Endothelial cell of umbilical vein (primary cell): ENCODE measurements at regions not wholly inside any gene's neighbourhood (a gene's known extent, or its start where the extent isn't known, plus 50 kb on each side); places are given as distances from the start of the nearest gene placed in this dataset.

Experiments used
- BruUV-seq: library from RNA; stranded (reverse); fragments of 400-500 nt; replicated peaks from 2 replicates; lab custom pipeline; 2021; lab: Mats Ljungman, UMichigan
- CTCF ChIA-PET: fragments of 300-600, 350-600 bp; sonication (Branson Sonifier 250); formaldehyde crosslinking; loops from one replicate; lab custom pipeline; 2021; ENCODE audit warnings: antibody characterized with exemption, inconsistent platforms; lab: Charles Lee
- POLR2A ChIA-PET: fragments of 300-600, 350-600 bp; sonication (Branson Sonifier 250); formaldehyde crosslinking; loops from one replicate; lab custom pipeline; 2021; ENCODE audit warnings: antibody characterized with exemption, inconsistent platforms; lab: Charles Lee
- DNase-seq: peaks from one replicate; pipeline ENCODE4 v3.0.0-alpha.2; 2011; ENCODE audit warnings: low read depth, low spot score
- FAIRE-seq: peaks from 2 replicates; lab custom pipeline; 2011; peaks lifted over from hg19 to GRCh38; lab: Jason Lieb, UNC
- H2AFZ ChIP-seq: 2 replicates; pipeline ENCODE4 v1.6.0; 2012; ENCODE audit warnings: low read depth, low read length, control low read depth, inconsistent platforms
- H3K27ac ChIP-seq: 2 replicates; pipeline ENCODE4 v1.5.1; 2011; ENCODE audit warnings: low read depth, mild to moderate bottlenecking, control low read depth, low read length, moderate library complexity; ENCODE audit not compliant: insufficient read depth
- H3K27me3 ChIP-seq, 2 experiments: 2 replicates each; pipeline versions ENCODE4 v1.6.0 to v1.6.1; 2011; ENCODE audit warnings: low read length in 2 of 2, mixed read lengths in 1 of 2; ENCODE audit not compliant: control insufficient read depth in 2 of 2, insufficient read depth in 2 of 2
- H3K36me3 ChIP-seq, 2 experiments: 2 replicates in 1 of 2; 3 replicates in 1 of 2; pipeline ENCODE4 v1.5.1; 2011; ENCODE audit warnings: low read length in 2 of 2, mild to moderate bottlenecking in 1 of 2, moderate library complexity in 1 of 2; ENCODE audit not compliant: control insufficient read depth in 2 of 2, insufficient read depth in 2 of 2; ENCODE audit errors: extremely low read depth in 1 of 2
- H3K4me1 ChIP-seq: 3 replicates; pipeline ENCODE4 v1.5.1; 2011; ENCODE audit warnings: mild to moderate bottlenecking, low read length; ENCODE audit not compliant: control insufficient read depth, insufficient read depth; ENCODE audit errors: extremely low read depth
- H3K4me2 ChIP-seq: 2 replicates; pipeline ENCODE4 v1.6.1; 2011; ENCODE audit warnings: low read length, control low read depth, mixed read lengths; ENCODE audit not compliant: insufficient read depth
- H3K4me3 ChIP-seq, 3 experiments: fragments of 200-600 bp in 1 of 3; sonication (generic), shearing (Covaris generic) in 1 of 3; replicated peaks in 1 of 3; 2 replicates each; pipeline ENCODE4 v1.5.1; 2011 to 2016; ENCODE audit warnings: control low read depth in 3 of 3, low read length in 3 of 3, mild to moderate bottlenecking in 2 of 3, inconsistent platforms in 1 of 3, low read depth in 1 of 3, moderate library complexity in 1 of 3; ENCODE audit not compliant: insufficient read depth in 1 of 3
- H3K79me2 ChIP-seq: 2 replicates; pipeline ENCODE4 v1.6.0; 2012; ENCODE audit warnings: low read length, inconsistent platforms; ENCODE audit not compliant: control insufficient read depth, insufficient read depth
- H3K9ac ChIP-seq: replicated peaks from 2 replicates; pipeline ENCODE3; 2011; ENCODE audit warnings: low read length, control low read depth; ENCODE audit not compliant: insufficient read depth; ENCODE audit errors: extremely low read depth
- H3K9me1 ChIP-seq: replicated peaks from 3 replicates; pipeline ENCODE4 v1.6.0; 2011; ENCODE audit warnings: mild to moderate bottlenecking, low read length; ENCODE audit not compliant: control insufficient read depth, insufficient read depth; ENCODE audit errors: extremely low read depth
- H3K9me3 ChIP-seq: replicated peaks from 2 replicates; pipeline ENCODE4 v1.5.1; 2012; ENCODE audit warnings: low read length, inconsistent platforms; ENCODE audit not compliant: control insufficient read depth, insufficient read depth
- H4K20me1 ChIP-seq: replicated peaks from 2 replicates; pipeline ENCODE3; 2011; ENCODE audit warnings: mild to moderate bottlenecking, low read length; ENCODE audit not compliant: control insufficient read depth, insufficient read depth; ENCODE audit errors: extremely low read depth
- EZH2 ChIP-seq: IDR thresholded peaks from 2 replicates; pipeline ENCODE4 v1.6.1; 2012; ENCODE audit warnings: borderline replicate concordance, low read depth, mild to moderate bottlenecking, moderate library complexity, low read length, inconsistent platforms; ENCODE audit not compliant: severe bottlenecking
- FOS ChIP-seq: IDR thresholded peaks from 2 replicates; pipeline ENCODE4 v1.6.1; 2011; ENCODE audit warnings: mild to moderate bottlenecking, low read length, moderate library complexity, borderline replicate concordance; ENCODE audit not compliant: insufficient read depth
- GATA2 ChIP-seq: IDR thresholded peaks from 2 replicates; pipeline ENCODE4 v1.7.0; 2011; ENCODE audit warnings: low read depth, mild to moderate bottlenecking, moderate library complexity, mixed read lengths, low read length; ENCODE audit not compliant: insufficient read length, insufficient read depth
- JUN ChIP-seq: IDR thresholded peaks from 2 replicates; pipeline ENCODE4 v1.6.1; 2011; ENCODE audit warnings: borderline replicate concordance, low read depth; ENCODE audit not compliant: insufficient read length, insufficient read depth
- MAX ChIP-seq: IDR thresholded peaks from 2 replicates; pipeline ENCODE4 v1.6.1; 2011; ENCODE audit not compliant: insufficient read depth, insufficient read length
- MYC ChIP-seq: IDR thresholded peaks from one replicate; pipeline ENCODE4 v1.6.1; 2011; ENCODE audit warnings: mild to moderate bottlenecking, low read depth, low read length
- POLR2A ChIP-seq: IDR thresholded peaks from 2 replicates; pipeline ENCODE4 v1.6.1; 2012; ENCODE audit warnings: low read depth, mild to moderate bottlenecking, control low read depth, low read length
- POLR2AphosphoS5 ChIP-seq: IDR thresholded peaks from 2 replicates; pipeline ENCODE4 v1.6.1; 2012; ENCODE audit warnings: low read depth, mild to moderate bottlenecking, control low read depth, low read length, moderate library complexity; ENCODE audit not compliant: insufficient read depth
- dilution Hi-C: fragments of 300-500 bp; cut with MboI; formaldehyde crosslinking; loops from one replicate; pipeline ENCODE4 v1.15.0; 2019; ENCODE audit warnings: low sequenced_read_pairs; ENCODE audit not compliant: extremely low pct_ligation_motif_present
- intact Hi-C: fragments of 100-400 bp; cut with micrococcal nuclease; formaldehyde crosslinking; loops from one replicate; pipeline ENCODE4 v1.10.0; 2022
- TF ChIP-seq, protein P1 (sequence below), 2 donors: IDR thresholded peaks; 1 replicate in 1 of 2; 2 replicates in 1 of 2; pipeline ENCODE4 v1.5.1; 2011; ENCODE audit warnings: low read length in 2 of 2, mild to moderate bottlenecking in 2 of 2, moderate library complexity in 2 of 2, control low read depth in 1 of 2, inconsistent platforms in 1 of 2, low read depth in 1 of 2; ENCODE audit not compliant: insufficient read depth in 1 of 2; ENCODE audit errors: extremely low read depth in 1 of 2

DNA sequence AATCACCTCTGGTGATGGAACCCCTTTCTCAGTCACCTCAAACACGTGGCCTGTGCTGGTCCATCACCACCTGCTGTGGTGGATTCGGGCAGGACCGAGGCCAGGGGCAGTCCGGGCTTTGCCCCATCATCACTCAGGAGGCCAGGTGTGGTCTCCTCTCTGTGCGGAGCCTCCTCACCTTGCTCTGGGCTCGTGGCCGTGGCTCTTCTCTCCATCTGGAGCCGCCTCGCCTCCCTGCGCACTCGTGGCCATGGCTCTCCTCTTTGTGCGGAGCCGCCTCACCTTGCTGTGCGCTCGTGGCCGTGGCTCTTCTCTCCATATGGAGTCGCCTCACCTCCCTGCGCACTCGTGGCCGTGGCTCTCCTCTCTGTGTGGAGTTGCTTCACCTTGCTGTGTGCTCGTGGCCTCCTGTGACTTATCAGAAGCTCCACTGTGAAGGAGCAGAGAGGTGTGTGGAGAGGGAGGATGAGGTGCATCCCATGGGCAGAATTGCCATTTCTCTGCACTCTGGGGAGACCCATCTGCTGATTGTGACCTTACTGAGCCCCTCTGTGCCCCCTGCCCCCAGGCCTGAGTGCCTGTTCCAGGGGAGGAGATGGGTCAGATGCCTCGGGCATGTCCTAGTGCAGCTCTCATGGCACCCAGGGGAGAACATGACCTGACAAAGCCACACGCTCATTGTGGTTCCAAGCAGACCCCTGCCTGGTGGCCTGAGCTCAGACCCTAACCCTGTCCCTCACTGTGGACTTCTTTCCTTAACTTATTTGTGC is 276.6 kb upstream of the IRX2 start:
- Histone ChIP-seq H3K79me2 (no peaks in the 10 kb centered on the region), H3K4me1 (no peaks in the 10 kb centered on the region), H3K27ac (no peak overlapping the region), H3K9me1 (no peaks in the 10 kb centered on the region), H2AFZ (no peak overlapping the region), H3K36me3 (no peaks in the 10 kb centered on the region), H3K4me2 (no peak overlapping the region), H3K9ac (no peak overlapping the region), H4K20me1 (no peaks in the 10 kb centered on the region), H3K4me3 (no peak overlapping the region), H3K27me3 (no peaks in the 10 kb centered on the region), H3K9me3 (peaks cover 11% of the 10 kb centered on the region)
- DNase-seq = no peak
- ChIA-PET POLR2A (no interaction called here), CTCF (no interaction called here)
- BruUV-seq = no TSS peak
- intact Hi-C loops (no loop called here), dilution Hi-C loops (no loop called here)
- no peak for FAIRE-seq
- TF ChIP-seq GATA2 (no peak), POLR2AphosphoS5 (no peak), EZH2 (no peak), POLR2A (no peak), FOS (no peak), JUN (no peak), MYC (no peak), MAX (no peak)
- TF ChIP-seq, protein P1, sequence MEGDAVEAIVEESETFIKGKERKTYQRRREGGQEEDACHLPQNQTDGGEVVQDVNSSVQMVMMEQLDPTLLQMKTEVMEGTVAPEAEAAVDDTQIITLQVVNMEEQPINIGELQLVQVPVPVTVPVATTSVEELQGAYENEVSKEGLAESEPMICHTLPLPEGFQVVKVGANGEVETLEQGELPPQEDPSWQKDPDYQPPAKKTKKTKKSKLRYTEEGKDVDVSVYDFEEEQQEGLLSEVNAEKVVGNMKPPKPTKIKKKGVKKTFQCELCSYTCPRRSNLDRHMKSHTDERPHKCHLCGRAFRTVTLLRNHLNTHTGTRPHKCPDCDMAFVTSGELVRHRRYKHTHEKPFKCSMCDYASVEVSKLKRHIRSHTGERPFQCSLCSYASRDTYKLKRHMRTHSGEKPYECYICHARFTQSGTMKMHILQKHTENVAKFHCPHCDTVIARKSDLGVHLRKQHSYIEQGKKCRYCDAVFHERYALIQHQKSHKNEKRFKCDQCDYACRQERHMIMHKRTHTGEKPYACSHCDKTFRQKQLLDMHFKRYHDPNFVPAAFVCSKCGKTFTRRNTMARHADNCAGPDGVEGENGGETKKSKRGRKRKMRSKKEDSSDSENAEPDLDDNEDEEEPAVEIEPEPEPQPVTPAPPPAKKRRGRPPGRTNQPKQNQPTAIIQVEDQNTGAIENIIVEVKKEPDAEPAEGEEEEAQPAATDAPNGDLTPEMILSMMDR (IDR thresholded peaks at IDR 0.05; ENCODE audit: extremely low read depth in 1 of 2, insufficient read depth in 1 of 2, low read depth in 1 of 2, low read length in 2 of 2) = no peak
